ENCODE measurements at regions not wholly inside any gene's neighbourhood (a gene's known extent, or its start where the extent isn't known, plus 50 kb on each side); places are given as distances from the start of the nearest gene placed in this dataset.

GRCh38 chr7:68107968-68108367, 1111.3 kb downstream of the TYW1 start:
- Histone ChIP-seq H2AFZ (ENCODE audit: low read length) (no peak overlapping the region), H4K20me1 (ENCODE audit: insufficient read depth, low read length, poor library complexity, severe bottlenecking) (no peaks in the 10 kb centered on the region), H3K27me3 (ENCODE audit: insufficient read depth, low read length, poor library complexity, severe bottlenecking) (no peaks in the 10 kb centered on the region), H3K4me1 (ENCODE audit: insufficient read depth, low read length, poor library complexity, severe bottlenecking) (no peaks in the 10 kb centered on the region), H3K9ac (ENCODE audit: low read depth, low read length, poor library complexity, severe bottlenecking) (no peak overlapping the region), H3K9me3 (ENCODE audit: insufficient read depth, low read depth, low read length) (no peaks in the 10 kb centered on the region; the same call in 1 of the 2 replicates), H3K4me3 (ENCODE audit: low read length, poor library complexity, severe bottlenecking) (no peak overlapping the region), H3K4me2 (ENCODE audit: low read depth, low read length, poor library complexity, severe bottlenecking) (no peak overlapping the region), H3K79me2 (ENCODE audit: insufficient read depth, low read length) (no peaks in the 10 kb centered on the region), H3K9me2 (replicated peaks; ENCODE audit: low read depth, low read length) (no peaks in the 10 kb centered on the region), H3F3A (ENCODE audit: low read depth) (no peaks in the 10 kb centered on the region), H3K36me3 (ENCODE audit: insufficient read depth, low read length) (no peaks in the 10 kb centered on the region)
- TF ChIP-seq EZH2phosphoT487 (IDR thresholded peaks at IDR 0.05; ENCODE audit: borderline replicate concordance) (no peak), CTCF (conservative IDR thresholded peaks at IDR 0.05; ENCODE audit: low read length) (no peak)

GRCh38 chr7:68109299-68109698, 1112.7 kb downstream of the TYW1 start:
- TF ChIP-seq EZH2phosphoT487 (IDR thresholded peaks at IDR 0.05; ENCODE audit: borderline replicate concordance) (no peak), CTCF (conservative IDR thresholded peaks at IDR 0.05; ENCODE audit: low read length) (no peak)
- H3K4me1 ChIP-seq (ENCODE audit: insufficient read depth, low read length, poor library complexity, severe bottlenecking) = no peaks in the 10 kb centered on the region
- no peak overlapping the region for H3K4me3 ChIP-seq (ENCODE audit: low read length, poor library complexity, severe bottlenecking)
- no peaks in the 10 kb centered on the region; the same call in 1 of the 2 replicates for H3K9me3 ChIP-seq (ENCODE audit: insufficient read depth, low read depth, low read length)
- H3F3A ChIP-seq (ENCODE audit: low read depth) = no peaks in the 10 kb centered on the region
- H3K9me2 ChIP-seq (replicated peaks; ENCODE audit: low read depth, low read length) = no peaks in the 10 kb centered on the region
- H3K27me3 ChIP-seq (ENCODE audit: insufficient read depth, low read length, poor library complexity, severe bottlenecking) = no peaks in the 10 kb centered on the region
- H4K20me1 ChIP-seq (ENCODE audit: insufficient read depth, low read length, poor library complexity, severe bottlenecking) = no peaks in the 10 kb centered on the region
- H2AFZ ChIP-seq (ENCODE audit: low read length) = no peak overlapping the region
- H3K36me3 ChIP-seq (ENCODE audit: insufficient read depth, low read length) = no peaks in the 10 kb centered on the region
- H3K9ac ChIP-seq (ENCODE audit: low read depth, low read length, poor library complexity, severe bottlenecking) = no peak overlapping the region
- no peaks in the 10 kb centered on the region for H3K79me2 ChIP-seq (ENCODE audit: insufficient read depth, low read length)
- H3K4me2 ChIP-seq (ENCODE audit: low read depth, low read length, poor library complexity, severe bottlenecking) = no peak overlapping the region

- H4K20me1 ChIP-seq (ENCODE audit: insufficient read depth, low read length, poor library complexity, severe bottlenecking) = no peaks in the 10 kb centered on the region
- H2AFZ ChIP-seq (ENCODE audit: low read length) = no peak overlapping the region
- H3K9me2 ChIP-seq (replicated peaks; ENCODE audit: low read depth, low read length) = no peaks in the 10 kb centered on the region
- H3K36me3 ChIP-seq (ENCODE audit: insufficient read depth, low read length) = no peaks in the 10 kb centered on the region
- TF ChIP-seq EZH2phosphoT487 (IDR thresholded peaks at IDR 0.05; ENCODE audit: borderline replicate concordance) = no peak
- TF ChIP-seq CTCF (conservative IDR thresholded peaks at IDR 0.05; ENCODE audit: low read length) = no peak
- no peaks in the 10 kb centered on the region for H3F3A ChIP-seq (ENCODE audit: low read depth)
- no peaks in the 10 kb centered on the region for H3K4me1 ChIP-seq (ENCODE audit: insufficient read depth, low read length, poor library complexity, severe bottlenecking)
- H3K9me3 ChIP-seq (ENCODE audit: insufficient read depth, low read depth, low read length) = peaks cover 8% of the 10 kb centered on the region; the same call in 1 of the 2 replicates
- H3K4me3 ChIP-seq (ENCODE audit: low read length, poor library complexity, severe bottlenecking) = no peak overlapping the region
- no peak overlapping the region for H3K9ac ChIP-seq (ENCODE audit: low read depth, low read length, poor library complexity, severe bottlenecking)
- no peaks in the 10 kb centered on the region for H3K27me3 ChIP-seq (ENCODE audit: insufficient read depth, low read length, poor library complexity, severe bottlenecking)
- H3K4me2 ChIP-seq (ENCODE audit: low read depth, low read length, poor library complexity, severe bottlenecking) = no peak overlapping the region
- H3K79me2 ChIP-seq (ENCODE audit: insufficient read depth, low read length) = no peaks in the 10 kb centered on the region
These were observed 1122.8 kb downstream of the TYW1 start for GRCh38 chr7:68119411-68119810.
